Chondrocyte (in vitro differentiated cells): ENCODE measurements at regions not wholly inside any gene's neighbourhood (a gene's known extent, or its start where the extent isn't known, plus 50 kb on each side); places are given as distances from the start of the nearest gene placed in this dataset.

Experiments
- DNase-seq: peaks from one replicate; pipeline ENCODE4 v3.0.0; 2021; ENCODE audit warnings: mixed read lengths, low spot score
- H3K27ac Mint-ChIP-seq: one replicate; pipeline ENCODE4 v1.8.0; 2021; ENCODE audit warnings: mild to moderate bottlenecking, moderate library complexity, mixed read lengths; ENCODE audit not compliant: unreplicated experiment
- H3K27me3 Mint-ChIP-seq: 2 replicates; pipeline ENCODE4 v1.8.0; 2021; ENCODE audit warnings: low read depth, mixed read lengths
- H3K36me3 Mint-ChIP-seq: 2 replicates; pipeline ENCODE4 v1.8.0; 2021; ENCODE audit warnings: low read depth, mixed read lengths
- H3K4me1 Mint-ChIP-seq: 2 replicates; pipeline ENCODE4 v1.8.0; 2021; ENCODE audit warnings: low read depth, mild to moderate bottlenecking, mixed read lengths
- H3K4me3 Mint-ChIP-seq: one replicate; pipeline ENCODE4 v1.8.0; 2021; ENCODE audit warnings: mild to moderate bottlenecking, moderate library complexity, mixed read lengths; ENCODE audit not compliant: unreplicated experiment
- H3K9me3 Mint-ChIP-seq: 2 replicates; pipeline ENCODE4 v1.8.0; 2021; ENCODE audit warnings: low read depth, mixed read lengths
- CTCF ChIP-seq: fragments of 200-600 bp; sonication (generic); IDR thresholded peaks from 2 replicates; pipeline ENCODE4 v1.5.0; 2021; ENCODE audit warnings: antibody characterized with exemption, mild to moderate bottlenecking, moderate library complexity

GRCh38 chr7:86629-87028 is 105.7 kb upstream of the FAM20C start:
- H3K27ac Mint-ChIP-seq = no peak overlapping the region
- no peak for DNase-seq
- H3K27me3 Mint-ChIP-seq = peaks cover 15% of the 10 kb centered on the region
- H3K4me3 Mint-ChIP-seq = no peak overlapping the region
- peaks cover 38% of the 10 kb centered on the region for H3K4me1 Mint-ChIP-seq
- no peaks in the 10 kb centered on the region for H3K9me3 Mint-ChIP-seq
- TF ChIP-seq CTCF = no peak
- H3K36me3 Mint-ChIP-seq = peaks cover 2% of the 10 kb centered on the region

- DNase-seq = no peak
- Mint-ChIP-seq H3K36me3 (peaks cover 2% of the 10 kb centered on the region), H3K9me3 (no peaks in the 10 kb centered on the region), H3K4me1 (peaks cover 38% of the 10 kb centered on the region), H3K27ac (no peak overlapping the region), H3K27me3 (peaks cover 13% of the 10 kb centered on the region), H3K4me3 (no peak overlapping the region)
- TF ChIP-seq CTCF = no peak
Observed at GRCh38 chr7:87047-87446, 105.3 kb upstream of the FAM20C start.

- no peak for TF ChIP-seq CTCF
- peaks cover 14% of the 10 kb centered on the region for H3K27me3 Mint-ChIP-seq
- H3K4me1 Mint-ChIP-seq = peaks cover 38% of the 10 kb centered on the region
- peaks cover 2% of the 10 kb centered on the region for H3K36me3 Mint-ChIP-seq
- no peak overlapping the region for H3K4me3 Mint-ChIP-seq
- no peaks in the 10 kb centered on the region for H3K9me3 Mint-ChIP-seq
- no peak overlapping the region for H3K27ac Mint-ChIP-seq
- no peak for DNase-seq
Observed at GRCh38 chr7:87671-88070, 104.7 kb upstream of the FAM20C start.

DNA sequence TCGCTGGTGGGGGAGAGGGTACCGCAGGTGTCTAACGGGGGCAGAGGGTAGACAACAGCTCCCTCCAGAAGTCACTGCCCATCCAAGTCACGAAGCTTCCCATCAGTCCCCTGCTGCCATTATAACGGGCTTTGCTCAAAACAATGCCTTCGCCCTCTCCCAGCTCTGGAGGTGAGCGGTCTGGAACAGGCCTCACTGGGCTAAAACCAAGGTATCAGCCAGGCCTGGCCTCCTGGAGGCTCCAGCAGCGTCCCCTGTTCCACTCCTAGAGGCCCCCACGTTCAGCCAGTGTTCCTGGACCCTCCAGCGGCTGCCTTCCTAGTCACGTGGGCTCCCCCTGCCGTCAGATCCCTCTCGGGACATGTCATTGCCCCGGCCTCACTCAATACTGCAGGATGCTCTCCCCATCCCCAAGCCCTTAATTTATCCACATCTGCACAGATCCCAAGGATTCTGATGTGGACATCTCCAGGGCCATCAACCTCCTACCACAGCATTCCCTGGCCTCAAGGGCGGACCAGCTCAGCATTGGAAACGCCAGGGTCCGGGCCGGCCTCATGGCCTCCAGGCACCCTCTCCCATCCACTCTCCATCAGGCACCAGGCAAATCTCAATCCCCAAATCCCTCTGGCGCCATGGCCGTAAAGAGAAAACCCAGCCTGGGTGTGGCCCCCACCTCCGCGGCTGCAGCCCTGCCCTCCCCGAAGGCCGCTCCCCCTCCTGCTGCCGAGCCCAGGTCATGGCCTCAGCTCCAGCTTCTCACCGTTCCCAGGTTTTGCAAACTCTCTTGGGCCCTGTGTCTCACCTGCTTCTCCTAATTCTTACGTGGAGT is 104.1 kb upstream of the FAM20C start:
- Mint-ChIP-seq H3K27me3 (peaks cover 11% of the 10 kb centered on the region), H3K27ac (no peak overlapping the region), H3K4me3 (no peak overlapping the region), H3K36me3 (peaks cover 2% of the 10 kb centered on the region), H3K9me3 (no peaks in the 10 kb centered on the region), H3K4me1 (peaks cover 38% of the 10 kb centered on the region)
- peak; percentile 34 for TF ChIP-seq CTCF
- no peak for DNase-seq

GRCh38 chr7:88927-89231 is 103.5 kb upstream of the FAM20C start:
- TF ChIP-seq CTCF = no peak
- Mint-ChIP-seq H3K4me3 (no peak overlapping the region), H3K4me1 (peaks cover 38% of the 10 kb centered on the region), H3K36me3 (peaks cover 2% of the 10 kb centered on the region), H3K27me3 (peaks cover 12% of the 10 kb centered on the region), H3K27ac (peak overlapping the region; percentile 83), H3K9me3 (no peaks in the 10 kb centered on the region)
- no peak for DNase-seq
